ENCODE measurements at regions not wholly inside any gene's neighbourhood (a gene's known extent, or its start where the extent isn't known, plus 50 kb on each side); places are given as distances from the start of the nearest gene placed in this dataset.

- no peak overlapping the region for H2BK5ac ChIP-seq (ENCODE audit: insufficient read length, low read length)
- no peak overlapping the region for H3K9ac ChIP-seq (ENCODE audit: extremely low read depth, insufficient read length, low read length)
- no peak overlapping the region for H4K5ac ChIP-seq (ENCODE audit: insufficient read length, low read depth, low read length)
- H3T11ph ChIP-seq (ENCODE audit: low read length) = no peak overlapping the region
- H3K23ac ChIP-seq (ENCODE audit: insufficient read length, low read depth, low read length) = no peak overlapping the region
- no peak overlapping the region for H4K8ac ChIP-seq (replicated peaks; ENCODE audit: insufficient read length, low read depth, low read length)
- Mint-ChIP-seq H3K27me3 (ENCODE audit: low read depth) (no peaks in the 10 kb centered on the region), H3K4me3 (no peak overlapping the region), H3K4me1 (no peaks in the 10 kb centered on the region), H3K27ac (no peak overlapping the region), H3K36me3 (ENCODE audit: insufficient read depth in 1 of 3, low read depth in 3 of 3) (no peaks in the 10 kb centered on the region; a peak in 2 of 7 replicates), H3K9me3 (peaks cover 0 to 2% of the 10 kb centered on the region in 2 experiments; a peak in 1 of 5 replicates)
- H4K91ac ChIP-seq (ENCODE audit: insufficient read length, low read depth, low read length) = no peak overlapping the region
- no peak for TF ChIP-seq CTCF (conservative IDR thresholded peaks at IDR 0.05)
- no peak overlapping the region for H3K27ac ChIP-seq (ENCODE audit: insufficient read length, low read depth, low read length)
- no peak overlapping the region for H2BK20ac ChIP-seq (ENCODE audit: low read depth, low read length, poor library complexity, severe bottlenecking)
- H2AK5ac ChIP-seq (ENCODE audit: insufficient read length, low read length) = no peak overlapping the region
- H4K20me1 ChIP-seq (ENCODE audit: control insufficient read depth, insufficient read depth, insufficient read length) = no peaks in the 10 kb centered on the region
- H2AFZ ChIP-seq (ENCODE audit: low read length) = no peak overlapping the region
- H3K79me1 ChIP-seq (ENCODE audit: insufficient read depth, low read depth, low read length, poor library complexity, severe bottlenecking) = no peaks in the 10 kb centered on the region
- H2BK120ac ChIP-seq (ENCODE audit: low read depth, low read length, poor library complexity, severe bottlenecking) = no peak overlapping the region
- H3K14ac ChIP-seq (ENCODE audit: insufficient read depth, low read length) = no peak overlapping the region
- no peak overlapping the region for H3K4ac ChIP-seq (ENCODE audit: low read depth, low read length)
- no peak for DNase-seq
- H2BK15ac ChIP-seq (ENCODE audit: low read depth, low read length) = no peak overlapping the region
- H3K23me2 ChIP-seq (ENCODE audit: insufficient read length, low read depth, low read length, poor library complexity, severe bottlenecking) = no peaks in the 10 kb centered on the region
- H3K79me2 ChIP-seq (ENCODE audit: insufficient read depth, low read length) = no peaks in the 10 kb centered on the region
- no peaks in the 10 kb centered on the region for H3K27me3 ChIP-seq (ENCODE audit: insufficient read depth, low read length)
- H3K18ac ChIP-seq (ENCODE audit: insufficient read length, low read depth, low read length) = no peak overlapping the region
- no peak overlapping the region for H2BK12ac ChIP-seq (ENCODE audit: insufficient read length, low read depth, low read length)
- H3K4me2 ChIP-seq (ENCODE audit: insufficient read depth, insufficient read length, low read length) = no peak overlapping the region
- no peaks in the 10 kb centered on the region for H3K9me3 ChIP-seq (ENCODE audit: control insufficient read depth, low read depth, low read length)
- no peak overlapping the region for H3K56ac ChIP-seq (ENCODE audit: insufficient read length, low read depth, low read length)
- H3K4me1 ChIP-seq (ENCODE audit: insufficient read depth, low read length) = no peaks in the 10 kb centered on the region
- WGBS (ENCODE audit: extremely low coverage, insufficient read length, low lambda C conversion rate) = no CpG with 5 or more reads among the region's 4 CpGs
Observed at GRCh38 chr9:79917421-79917820, 345.7 kb downstream of the TLE4 start.

Data from H9 (cell line).